NCI-H2081 (cell line): ENCODE measurements at regions not wholly inside any gene's neighbourhood (a gene's known extent, or its start where the extent isn't known, plus 50 kb on each side); places are given as distances from the start of the nearest gene placed in this dataset.

ENCODE experiments used
- DNase-seq, 2 experiments: peaks; one replicate each; lab custom pipeline; 2025; lab: John Stamatoyannopoulos, UW

DNA sequence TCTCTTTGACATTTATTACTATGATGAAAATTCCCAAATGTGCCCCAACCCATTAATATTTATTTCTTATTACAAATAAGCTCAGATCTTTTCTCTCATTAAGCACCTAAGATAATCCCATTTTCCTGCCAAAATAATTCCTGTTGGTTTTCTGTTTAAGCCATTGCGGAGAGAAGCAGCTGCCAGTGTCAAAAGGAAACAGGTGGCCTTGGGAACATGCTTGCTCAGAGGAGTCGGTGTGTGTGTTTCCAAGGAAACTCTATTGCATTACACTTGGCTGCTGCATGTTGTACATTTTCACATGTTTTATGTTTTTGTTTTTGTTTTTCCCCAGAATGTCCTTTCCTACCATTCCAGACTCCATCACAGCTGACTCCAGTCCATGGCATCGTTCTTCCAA is 56.4 kb downstream of the CD24 start:
- DNase-seq: peak; percentile 12 to 73

DNA sequence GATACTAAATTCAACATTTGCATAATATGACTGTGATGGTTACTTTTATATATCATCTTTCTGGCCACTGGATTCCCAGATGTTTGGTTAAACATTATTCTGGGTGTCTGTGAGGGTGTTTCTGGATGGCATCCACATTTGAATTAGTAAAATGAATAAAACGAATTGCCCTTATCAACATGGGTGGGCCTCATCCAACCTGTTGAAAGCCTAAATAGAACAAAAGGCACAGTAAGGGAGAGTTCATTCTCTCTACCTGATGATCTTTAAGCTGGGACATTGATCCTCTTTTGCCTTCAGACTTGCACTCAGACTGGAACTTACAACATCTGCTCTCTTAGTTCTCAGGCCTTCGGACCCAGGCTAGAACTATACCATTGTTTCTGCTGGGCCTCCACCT is 57.6 kb downstream of the CD24 start:
- DNase-seq: no peak

DNA sequence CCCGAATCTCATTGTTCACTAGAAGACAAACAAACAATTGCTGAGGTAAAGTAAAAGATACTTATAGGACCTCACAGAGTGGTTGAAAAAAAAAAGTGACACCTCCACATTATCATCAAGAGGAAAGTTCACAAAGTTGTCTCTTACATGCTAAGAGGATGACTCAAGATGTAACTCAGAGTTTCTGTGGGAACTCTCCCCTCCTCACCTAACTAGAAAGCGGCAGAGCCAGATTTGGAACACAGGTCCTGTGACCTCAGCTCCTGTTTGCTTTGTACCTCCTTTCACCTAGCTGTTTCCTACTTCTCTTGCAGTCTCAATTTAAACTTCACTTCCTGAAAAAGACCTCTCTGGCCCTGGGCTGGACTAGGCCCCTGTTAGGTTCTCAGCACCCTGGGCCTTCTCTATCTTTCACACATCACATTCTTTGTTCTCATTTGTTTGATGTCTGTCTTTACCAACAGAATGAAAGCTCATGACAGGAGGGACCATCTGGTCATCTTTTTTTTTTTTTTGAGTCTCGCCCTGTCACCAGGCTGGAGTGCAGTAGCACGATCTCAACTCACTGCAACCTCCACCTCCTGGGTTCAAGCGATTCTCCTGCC is 60.8 kb downstream of the CD24 start:
- DNase-seq: no peak

DNA sequence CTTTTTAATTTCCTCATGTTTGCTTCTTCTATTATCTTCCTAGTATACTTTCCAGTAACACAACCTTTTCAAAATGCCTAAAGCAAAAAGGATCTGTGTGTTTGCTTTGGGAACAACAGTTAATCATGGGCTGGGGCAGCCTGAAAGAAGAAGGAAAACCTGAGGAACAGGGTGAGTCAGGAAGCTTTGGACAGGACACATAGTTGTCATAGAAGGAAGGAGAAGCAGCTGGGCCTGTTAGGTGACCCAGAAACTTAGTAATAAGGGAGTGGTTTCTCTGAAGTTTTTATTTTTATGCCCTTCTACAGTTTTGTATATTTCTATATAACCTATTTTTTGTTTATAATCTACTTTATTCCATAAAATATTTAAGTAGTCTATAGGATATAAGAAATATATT is 61.4 kb downstream of the CD24 start:
- DNase-seq: no peak

DNA sequence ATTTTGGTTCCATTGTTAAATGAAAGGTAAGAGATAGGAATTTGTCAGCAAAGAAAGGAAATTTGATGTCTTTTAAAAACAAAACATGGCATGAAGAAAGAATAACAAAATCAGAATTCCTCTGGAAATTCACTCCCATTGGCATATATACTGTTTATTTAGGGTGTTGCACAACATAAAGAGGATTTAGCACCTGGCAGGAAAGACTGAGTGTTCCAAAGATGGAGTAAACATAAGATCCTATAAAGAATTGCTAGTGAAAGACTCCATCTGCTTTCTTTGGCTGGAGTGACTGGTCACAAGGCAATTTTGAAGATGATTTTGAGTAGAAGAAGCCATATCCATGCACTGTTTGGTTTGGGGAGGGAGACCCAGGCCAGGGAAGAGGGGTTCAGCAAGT is 62.4 kb downstream of the CD24 start:
- no peak for DNase-seq

DNA sequence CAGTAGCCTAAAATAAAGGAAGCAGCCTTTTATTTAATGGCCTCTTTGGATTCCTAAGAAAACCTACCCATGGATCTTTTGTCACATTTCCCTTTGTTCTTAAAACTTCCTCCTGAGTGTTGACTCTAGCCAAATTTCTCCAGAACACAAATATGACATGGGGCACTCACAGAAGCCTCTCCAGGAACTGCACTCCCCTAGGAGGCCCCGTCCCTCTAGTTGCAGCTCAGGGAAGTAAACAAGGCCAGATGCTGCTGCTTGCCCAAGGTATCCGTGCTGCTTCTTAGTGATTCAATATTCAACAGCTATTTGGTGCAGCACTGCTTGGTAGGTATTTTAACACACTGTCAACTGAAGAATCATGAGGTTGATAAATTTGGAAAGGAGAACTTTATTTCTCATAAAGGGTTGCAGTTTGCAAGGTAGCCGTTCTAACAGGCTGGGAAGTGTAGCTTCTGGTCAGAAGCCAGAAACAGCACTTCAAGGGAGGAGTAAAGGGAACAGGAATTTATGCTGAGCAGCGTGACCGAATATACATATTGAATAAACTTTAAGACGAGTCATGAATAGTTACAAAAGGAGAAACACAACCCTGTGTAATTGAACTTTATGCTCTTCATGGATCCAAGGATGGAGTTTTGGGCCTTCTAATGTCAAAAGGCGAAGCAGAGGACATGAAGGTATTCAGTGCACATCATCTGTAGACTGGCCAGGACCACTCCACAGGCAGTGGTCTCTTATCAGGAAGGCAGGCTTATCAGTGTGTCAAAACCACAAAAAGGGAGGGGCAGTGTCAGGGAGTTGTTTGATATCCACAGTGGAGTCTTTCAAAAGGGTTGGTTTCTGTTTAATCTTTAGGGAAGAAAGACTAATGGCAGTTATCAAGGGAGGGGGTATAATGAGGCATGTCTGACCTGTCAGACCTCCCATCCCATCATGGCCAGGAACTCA is 63.3 kb downstream of the CD24 start:
- DNase-seq: peak in 1 of 2 experiments; percentile 23

DNA sequence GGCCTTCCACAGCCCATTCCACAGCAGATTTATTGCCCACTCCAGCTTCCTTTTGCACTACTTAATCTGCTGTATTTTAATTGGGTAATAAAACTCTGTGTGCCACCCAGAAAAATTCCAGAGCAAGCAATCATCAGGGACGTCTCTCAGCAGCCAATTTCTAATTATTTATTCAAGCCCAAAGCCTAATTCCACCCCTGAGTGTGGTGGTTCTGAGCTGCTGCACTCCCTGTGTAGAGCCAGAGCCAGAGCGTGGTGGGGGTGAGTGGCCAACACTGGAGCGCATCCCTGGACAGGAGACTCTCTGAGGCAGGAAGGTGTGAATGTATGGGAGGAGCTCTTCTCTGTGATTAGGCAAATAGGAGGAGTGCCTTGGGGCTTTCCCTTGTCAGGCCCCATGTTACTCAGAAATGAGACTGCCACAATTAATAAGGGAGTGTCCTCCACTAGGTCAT is 66.1 kb downstream of the CD24 start:
- DNase-seq: no peak

DNA sequence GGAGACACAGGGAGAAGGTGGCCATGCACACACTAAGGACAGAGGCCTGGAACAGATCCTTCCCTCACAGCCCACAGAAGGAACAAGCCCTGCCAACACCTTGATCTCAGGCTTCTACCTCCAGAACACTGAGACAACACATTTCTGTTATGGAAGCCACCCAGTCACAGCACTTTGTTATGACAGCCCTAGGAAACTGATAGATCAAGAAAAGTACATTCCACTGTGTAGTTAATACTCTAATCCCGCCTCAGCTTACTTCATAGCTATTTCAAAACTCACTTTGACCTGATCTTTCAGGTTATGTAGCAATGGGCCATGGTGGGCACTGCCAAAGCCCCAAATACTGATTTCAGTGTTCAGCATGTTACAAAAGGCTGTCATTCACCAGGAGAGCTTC is 66.8 kb downstream of the CD24 start:
- no peak for DNase-seq

DNA sequence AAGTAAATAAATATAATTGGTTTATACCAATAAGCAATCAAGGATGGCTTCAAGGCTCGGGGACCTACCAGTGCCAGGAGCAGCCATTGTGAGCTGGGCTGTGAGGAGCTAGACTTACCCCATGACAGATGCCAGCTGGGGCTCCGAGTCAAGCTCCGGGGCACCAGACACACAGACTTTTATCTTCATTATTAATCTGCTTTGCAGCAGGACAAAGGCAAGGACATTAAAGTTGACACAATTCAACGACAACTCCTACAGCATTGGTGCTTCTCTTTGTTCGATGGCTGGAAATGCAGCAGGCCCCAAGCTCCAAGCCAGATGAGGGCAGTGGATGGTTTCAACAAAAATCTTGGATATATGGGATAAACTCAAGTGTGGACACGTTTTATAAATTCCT is 68.3 kb downstream of the CD24 start:
- DNase-seq: no peak

DNA sequence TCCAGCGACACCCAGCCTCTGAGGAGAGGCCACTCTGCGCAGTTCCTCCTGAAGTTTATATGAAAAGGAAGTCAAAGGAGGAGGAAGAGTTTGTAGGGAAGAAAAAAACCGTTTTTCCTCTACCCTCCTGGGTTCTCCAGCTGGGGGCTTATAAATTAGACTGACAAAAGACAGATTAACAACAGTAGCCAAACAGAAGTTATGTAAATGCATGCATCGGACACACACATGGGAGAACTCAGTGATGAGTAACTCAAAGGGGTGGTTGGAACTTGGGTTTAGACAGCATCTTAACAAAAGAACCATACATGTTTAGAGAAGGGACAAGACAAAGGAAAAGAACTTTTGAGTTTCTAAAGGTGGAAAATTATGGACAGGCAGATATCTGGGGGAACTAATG is 71.2 kb downstream of the CD24 start:
- DNase-seq: no peak

DNA sequence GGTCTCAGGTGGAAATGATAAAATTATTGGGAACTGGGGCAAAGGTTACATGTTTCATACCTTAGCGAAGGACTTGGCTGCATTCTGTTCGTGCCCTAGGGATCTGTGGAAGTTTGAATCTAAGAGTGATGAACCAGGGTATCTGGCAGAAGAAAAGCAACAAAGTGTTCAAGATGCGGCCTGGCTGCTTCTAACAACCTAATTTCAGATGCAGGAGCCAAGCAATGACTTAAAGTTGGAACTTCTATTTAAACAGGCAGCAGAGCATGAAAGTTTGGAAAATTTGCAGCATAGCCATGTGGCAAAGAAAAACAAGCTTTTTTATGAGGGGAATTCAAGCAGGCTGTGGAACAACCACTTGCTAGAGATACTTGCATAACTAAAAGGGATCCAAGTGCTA is 73.5 kb downstream of the CD24 start:
- DNase-seq: no peak

DNA sequence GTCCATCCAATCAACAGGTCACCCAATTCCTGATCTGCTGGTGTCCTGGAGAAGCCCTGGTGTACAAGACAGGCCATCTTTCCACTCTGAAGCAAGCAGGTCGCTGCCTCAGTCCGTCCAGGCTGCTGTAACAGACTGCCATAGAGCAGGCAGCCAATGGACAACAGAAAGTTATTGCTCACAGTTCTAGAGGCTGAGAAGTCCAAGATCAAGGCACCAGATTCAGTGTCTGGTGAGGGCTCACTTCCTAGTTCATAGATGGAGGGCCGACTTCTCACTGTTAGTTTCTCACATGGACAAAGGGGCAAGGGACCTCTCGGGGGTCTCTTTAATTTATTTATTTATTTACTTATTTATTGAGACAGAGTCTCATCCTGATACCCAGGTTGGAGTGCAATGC is 74.8 kb downstream of the CD24 start:
- no peak for DNase-seq

DNA sequence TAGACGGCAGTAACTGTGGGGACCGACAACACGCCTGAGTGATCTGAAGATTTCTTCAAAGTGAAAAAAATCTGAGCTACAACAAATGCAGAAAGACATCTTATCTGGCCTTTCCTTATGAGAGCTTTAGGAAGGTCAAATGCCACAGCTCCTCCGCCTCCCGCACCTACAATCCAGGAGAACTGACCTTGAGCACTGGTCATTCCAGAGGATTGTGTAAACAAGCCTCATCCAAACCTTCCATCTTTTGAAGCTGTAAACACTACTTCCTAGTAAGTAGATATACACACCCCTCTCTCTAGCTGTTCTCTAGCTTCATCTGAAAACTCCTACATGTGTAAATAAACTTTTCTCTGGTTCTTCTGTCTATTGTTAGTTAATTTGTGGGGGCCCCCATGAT is 76.9 kb downstream of the CD24 start:
- DNase-seq: no peak

DNA sequence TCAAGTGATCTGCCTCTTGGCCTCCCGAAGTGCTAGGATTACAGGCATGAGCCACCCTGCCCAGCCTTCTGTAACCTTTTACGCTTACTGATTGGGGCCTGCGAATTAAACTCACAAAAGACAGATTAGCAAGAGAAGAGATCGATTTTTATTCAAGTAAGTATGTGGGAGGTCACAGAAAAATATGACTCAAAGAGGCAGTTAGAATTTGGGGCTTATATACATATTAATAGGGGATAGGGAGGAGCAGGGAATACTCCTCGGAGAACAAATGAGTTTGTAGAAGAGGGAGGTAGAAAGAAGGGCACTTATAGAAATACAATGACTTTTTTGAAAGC is 78.9 kb downstream of the CD24 start:
- DNase-seq: no peak

DNA sequence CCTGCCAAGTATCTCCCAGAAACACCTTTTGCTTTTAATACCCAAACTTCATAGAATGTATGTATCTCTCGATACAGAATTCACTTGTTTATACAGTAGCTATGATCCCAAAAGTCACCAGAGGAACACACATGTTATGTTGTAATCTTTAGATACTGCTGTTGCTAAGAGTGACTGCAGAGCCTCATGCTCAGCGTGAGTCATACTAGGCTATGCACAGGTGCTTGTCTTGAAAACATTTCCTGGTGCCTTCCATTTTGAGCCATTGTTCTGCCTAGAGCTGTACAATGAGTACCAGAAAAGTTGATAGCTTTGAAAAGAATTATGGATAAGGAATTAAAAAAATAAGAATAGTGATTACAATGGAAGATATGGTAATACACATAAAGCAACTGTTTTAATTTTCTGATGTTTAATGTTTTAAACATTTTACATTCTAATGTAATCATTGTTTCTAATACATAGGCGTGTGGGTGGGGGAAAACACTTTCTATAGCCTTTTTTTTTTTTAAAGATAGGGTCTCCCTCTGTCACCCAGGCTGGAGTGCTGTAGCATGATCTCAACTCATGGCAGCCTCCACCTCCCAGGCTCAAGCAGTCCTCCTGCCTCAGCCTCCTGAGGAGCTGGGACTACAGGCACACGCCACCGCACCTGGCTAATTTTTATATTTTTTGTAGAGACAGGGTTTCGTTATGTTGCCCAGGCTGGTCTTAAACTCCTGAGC is 79.4 kb downstream of the CD24 start:
- peak in 1 of 2 experiments; percentile 2 for DNase-seq

DNA sequence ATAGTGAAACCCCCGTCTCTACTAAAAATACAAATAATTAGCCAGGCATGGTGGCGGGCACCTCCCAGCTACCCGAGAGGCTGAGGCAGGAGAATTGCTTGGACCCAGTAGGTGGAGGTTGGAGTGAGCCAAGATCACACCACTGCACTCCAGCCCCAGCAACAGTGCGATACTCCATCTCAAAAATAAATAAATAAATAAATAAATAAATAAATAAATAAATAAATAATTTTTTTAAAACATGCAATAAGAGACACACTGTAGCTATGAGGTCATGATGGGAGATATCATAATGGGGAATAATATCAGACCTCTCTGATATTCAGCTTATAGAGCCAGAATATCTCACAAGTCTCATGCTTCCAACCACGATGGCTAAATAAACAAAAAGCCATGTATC is 82.3 kb downstream of the CD24 start:
- DNase-seq: no peak

DNA sequence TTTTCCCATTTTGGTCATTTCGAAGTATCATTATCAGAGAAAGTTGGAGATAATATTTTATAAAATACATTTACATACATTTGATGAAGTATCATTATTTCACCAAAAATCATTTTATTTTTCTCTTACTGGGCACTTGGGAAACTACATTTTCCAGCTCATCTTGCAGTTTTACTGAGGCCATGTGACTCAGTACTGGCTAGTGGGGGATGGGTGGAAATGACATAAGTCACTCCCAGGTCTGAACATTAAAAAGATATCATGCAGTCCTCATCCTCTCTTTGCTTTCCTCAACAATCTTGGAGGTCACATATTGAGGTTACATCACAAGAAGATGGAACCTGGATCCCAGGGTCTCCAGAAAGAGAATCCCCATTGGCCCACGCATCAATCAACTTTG is 84.1 kb downstream of the CD24 start:
- DNase-seq: no peak

DNA sequence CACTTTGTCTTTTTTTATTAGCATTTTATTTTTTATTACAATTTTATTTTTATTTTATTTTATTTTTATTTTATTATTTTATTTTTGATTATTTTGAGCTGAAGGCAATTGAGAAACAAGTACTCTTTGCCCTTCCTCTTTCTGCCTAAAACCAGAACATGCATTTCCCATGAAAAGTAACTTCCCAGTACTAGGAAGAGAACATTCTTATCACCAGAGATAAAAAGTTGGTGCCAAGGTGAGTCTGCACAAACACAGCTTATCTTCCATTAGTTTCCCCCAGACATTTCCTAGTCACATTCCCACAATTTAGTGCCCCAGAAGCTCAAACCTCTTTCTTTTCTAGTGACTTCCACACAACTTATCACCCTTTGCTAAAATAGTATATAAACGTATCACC is 84.8 kb downstream of the CD24 start:
- no peak for DNase-seq

DNA sequence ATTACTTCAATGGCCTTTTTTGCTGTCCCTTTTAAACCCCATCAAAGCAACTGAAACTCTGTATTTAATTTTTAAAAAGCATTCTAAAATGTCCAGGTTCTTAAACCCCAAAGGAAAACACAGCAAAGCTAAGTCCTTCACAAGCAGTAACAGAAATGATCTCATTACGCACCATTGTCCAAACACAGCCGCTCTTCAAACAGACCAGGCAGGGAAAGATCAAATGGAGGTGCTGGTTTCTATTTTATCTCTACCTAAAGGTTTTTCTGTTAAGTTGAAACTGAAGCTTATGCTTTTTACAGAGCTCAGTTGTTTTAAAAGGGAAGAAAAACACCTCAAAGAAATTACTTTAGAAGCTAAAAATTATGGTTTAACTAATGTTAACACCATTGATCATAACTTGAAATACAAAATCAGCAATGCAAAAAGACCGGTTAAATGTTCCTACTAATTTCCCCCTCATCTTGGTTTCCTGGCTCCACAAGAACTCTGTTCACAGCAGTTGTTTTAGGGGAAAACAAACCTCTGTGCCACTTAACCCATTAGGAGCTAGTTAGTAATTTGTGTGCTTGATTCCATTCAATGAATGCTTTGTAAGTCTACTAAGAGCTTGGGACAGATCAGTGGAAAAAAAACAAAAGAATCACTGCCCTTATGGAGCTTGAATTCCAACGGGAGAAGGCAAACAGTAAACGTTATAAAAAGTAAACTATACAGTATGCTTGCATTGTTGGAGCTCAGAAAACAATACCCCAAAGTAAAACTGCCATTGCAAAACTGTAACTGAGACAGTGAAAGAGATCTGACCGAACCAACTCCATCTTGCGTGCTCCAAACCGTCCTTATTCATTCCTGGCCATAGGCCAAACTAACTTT is 87.4 kb downstream of the CD24 start:
- DNase-seq: peak; percentile 44 to 68

DNA sequence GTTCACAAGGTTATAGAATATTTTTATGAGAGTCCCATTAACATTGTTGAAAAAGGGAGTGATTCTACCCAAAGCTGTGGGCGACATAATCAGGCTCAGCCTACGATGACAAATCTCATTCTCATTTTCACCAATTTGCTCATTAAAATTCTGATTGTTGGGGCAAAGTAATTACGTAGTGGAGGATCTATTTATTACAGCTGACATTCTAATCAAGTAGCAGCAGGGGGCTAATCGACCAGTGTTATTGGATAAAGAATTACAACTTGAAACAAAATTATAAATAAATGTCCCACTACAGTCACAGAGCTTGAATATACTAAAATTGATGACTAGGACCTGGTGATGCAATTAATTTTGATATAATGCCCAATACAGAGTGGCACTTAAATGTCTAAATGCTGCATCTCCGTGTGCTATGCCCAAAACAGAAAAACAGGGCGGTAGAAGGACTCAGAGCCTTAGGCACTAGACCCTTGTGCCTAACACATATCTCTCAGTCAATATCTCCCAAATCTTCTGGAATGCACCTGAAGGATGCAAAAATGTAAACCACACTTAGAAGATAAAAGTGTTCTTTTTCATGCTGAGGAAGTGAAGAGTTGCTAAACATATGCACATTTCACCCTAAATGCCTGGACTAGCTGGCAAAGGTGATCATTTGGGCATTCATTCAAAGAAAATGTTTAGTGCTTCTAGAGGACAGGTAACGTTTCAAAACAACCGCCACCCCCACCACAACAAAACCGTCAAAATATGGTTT is 88.3 kb downstream of the CD24 start:
- peak in 1 of 2 experiments; percentile 10 for DNase-seq

DNA sequence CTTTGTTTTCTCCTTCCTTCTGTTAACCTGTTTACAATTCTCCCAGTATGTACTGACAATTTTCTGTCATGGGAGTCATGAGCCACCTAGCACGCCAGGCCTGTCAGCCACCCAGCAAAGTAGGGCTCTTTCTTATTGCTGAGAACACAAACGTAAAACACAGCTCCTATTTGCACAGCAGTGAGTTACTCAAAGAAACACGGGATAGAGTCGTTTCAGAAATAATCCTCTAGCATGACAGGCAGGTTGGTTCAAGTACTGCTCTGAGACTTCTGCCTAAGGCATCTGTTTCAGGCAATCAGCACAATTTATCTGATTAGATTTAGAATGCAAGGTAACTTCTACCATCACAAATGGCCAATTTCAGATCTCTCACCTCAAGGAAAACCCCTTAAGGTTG is 88.8 kb downstream of the CD24 start:
- DNase-seq: peak in 1 of 2 experiments; percentile 11
